HK-2 (cell line): ENCODE measurements at regions not wholly inside any gene's neighbourhood (a gene's known extent, or its start where the extent isn't known, plus 50 kb on each side); places are given as distances from the start of the nearest gene placed in this dataset.
"Not testable (repeated sequence)": the region's sequence is repeated elsewhere in the genome, so short reads cannot be mapped to it uniquely, and the experiment has no call there.

Source experiments
- DNase-seq: peaks from one replicate; pipeline ENCODE4 v3.0.0-alpha.2; 2018; ENCODE audit not compliant: unreplicated experiment

GRCh38 chr4:22630161-22630975, 62.4 kb upstream of the GBA3 start:
- not testable (repeated sequence) for DNase-seq

GRCh38 chr4:22631167-22631566, 61.6 kb upstream of the GBA3 start:
- not testable (repeated sequence) for DNase-seq

GRCh38 chr4:22634541-22635181, 58.1 kb upstream of the GBA3 start:
- DNase-seq, result no peak

DNA sequence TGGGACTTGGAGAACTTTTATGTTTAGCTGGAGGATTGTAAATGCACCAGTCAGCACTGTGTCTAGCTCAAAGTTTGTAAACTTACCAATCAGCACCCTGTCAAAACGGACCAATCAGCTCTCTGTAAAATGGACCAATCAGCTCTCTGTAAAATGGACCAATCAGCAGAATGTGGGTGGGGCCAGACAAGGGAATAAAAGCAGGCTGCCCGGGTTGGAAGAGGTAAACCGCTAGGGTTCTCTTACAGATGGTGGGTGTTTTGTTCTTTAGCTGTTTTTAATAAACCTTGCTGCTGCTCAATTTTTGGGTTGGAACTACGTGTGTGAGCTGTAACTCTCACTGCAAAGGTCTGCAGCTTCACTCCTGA, 57.6 kb upstream of the GBA3 start:
- DNase-seq, result not testable (repeated sequence)

DNA sequence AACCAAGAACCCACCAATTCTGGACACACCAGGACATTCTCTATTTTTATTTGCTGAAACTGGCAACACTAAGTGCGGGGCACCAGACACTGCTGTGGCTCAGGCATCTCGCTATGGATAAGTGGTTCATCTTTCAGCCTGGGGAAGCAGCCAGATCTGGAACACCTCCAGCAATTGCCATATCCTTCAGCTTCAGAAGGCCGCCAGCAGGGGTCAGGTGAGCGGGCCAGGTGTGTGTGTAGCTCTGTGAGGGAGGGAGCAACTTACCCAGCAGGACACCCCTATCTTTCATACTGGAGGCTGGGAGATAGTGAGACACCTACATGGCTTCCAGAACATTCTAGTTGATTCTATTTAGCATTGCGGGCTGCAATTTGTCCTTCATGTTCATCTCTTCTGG, 57.0 kb upstream of the GBA3 start:
- no peak for DNase-seq

- no peak for DNase-seq
Measured at GRCh38 chr4:22637306-22637705, 55.4 kb upstream of the GBA3 start.
